ENCODE measurements at regions not wholly inside any gene's neighbourhood (a gene's known extent, or its start where the extent isn't known, plus 50 kb on each side); places are given as distances from the start of the nearest gene placed in this dataset.
"Not testable (repeated sequence)": the region's sequence is repeated elsewhere in the genome, so short reads cannot be mapped to it uniquely, and the experiment has no call there.

- Histone ChIP-seq H3F3A (ENCODE audit: low read depth) (no peaks in the 10 kb centered on the region), H3K4me2 (ENCODE audit: low read depth, low read length, poor library complexity, severe bottlenecking) (no peak overlapping the region), H3K9me3 (ENCODE audit: insufficient read depth, low read depth, low read length) (no peaks in the 10 kb centered on the region), H4K20me1 (ENCODE audit: insufficient read depth, low read length, poor library complexity, severe bottlenecking) (no peaks in the 10 kb centered on the region), H3K79me2 (ENCODE audit: insufficient read depth, low read length) (no peaks in the 10 kb centered on the region), H3K9ac (ENCODE audit: low read depth, low read length, poor library complexity, severe bottlenecking) (no peak overlapping the region), H2AFZ (ENCODE audit: low read length) (no peak overlapping the region), H3K36me3 (ENCODE audit: insufficient read depth, low read length) (no peaks in the 10 kb centered on the region), H3K27me3 (ENCODE audit: insufficient read depth, low read length, poor library complexity, severe bottlenecking) (no peaks in the 10 kb centered on the region), H3K4me3 (ENCODE audit: low read length, poor library complexity, severe bottlenecking) (no peak overlapping the region), H3K4me1 (ENCODE audit: insufficient read depth, low read length, poor library complexity, severe bottlenecking) (no peaks in the 10 kb centered on the region), H3K9me2 (replicated peaks; ENCODE audit: low read depth, low read length) (no peaks in the 10 kb centered on the region)
- TF ChIP-seq EZH2phosphoT487 (IDR thresholded peaks at IDR 0.05; ENCODE audit: borderline replicate concordance) = no peak
- no peak for TF ChIP-seq CTCF (conservative IDR thresholded peaks at IDR 0.05; ENCODE audit: low read length)
Observed at GRCh38 chr16:29139261-29139802, 154.5 kb downstream of the LAT start.

- not testable (repeated sequence) for H3K9me3 ChIP-seq (ENCODE audit: insufficient read depth, low read depth, low read length); H4K20me1 ChIP-seq (ENCODE audit: insufficient read depth, low read length, poor library complexity, severe bottlenecking); H3K4me3 ChIP-seq (ENCODE audit: low read length, poor library complexity, severe bottlenecking); H3K27me3 ChIP-seq (ENCODE audit: insufficient read depth, low read length, poor library complexity, severe bottlenecking); H3K4me1 ChIP-seq (ENCODE audit: insufficient read depth, low read length, poor library complexity, severe bottlenecking); H3K9ac ChIP-seq (ENCODE audit: low read depth, low read length, poor library complexity, severe bottlenecking); H2AFZ ChIP-seq (ENCODE audit: low read length); H3K79me2 ChIP-seq (ENCODE audit: insufficient read depth, low read length); H3K4me2 ChIP-seq (ENCODE audit: low read depth, low read length, poor library complexity, severe bottlenecking); H3K9me2 ChIP-seq (replicated peaks; ENCODE audit: low read depth, low read length); H3K36me3 ChIP-seq (ENCODE audit: insufficient read depth, low read length); H3F3A ChIP-seq (ENCODE audit: low read depth)
Observed at GRCh38 chr16:29138698-29139097, 153.8 kb downstream of the LAT start.

GRCh38 chr16:29137894-29138662 lies 153.2 kb downstream of the LAT start:
- H3K9ac ChIP-seq (ENCODE audit: low read depth, low read length, poor library complexity, severe bottlenecking); H4K20me1 ChIP-seq (ENCODE audit: insufficient read depth, low read length, poor library complexity, severe bottlenecking); H3K9me3 ChIP-seq (ENCODE audit: insufficient read depth, low read depth, low read length); H3F3A ChIP-seq (ENCODE audit: low read depth); H3K4me1 ChIP-seq (ENCODE audit: insufficient read depth, low read length, poor library complexity, severe bottlenecking); H3K4me3 ChIP-seq (ENCODE audit: low read length, poor library complexity, severe bottlenecking); H2AFZ ChIP-seq (ENCODE audit: low read length); H3K27me3 ChIP-seq (ENCODE audit: insufficient read depth, low read length, poor library complexity, severe bottlenecking); H3K79me2 ChIP-seq (ENCODE audit: insufficient read depth, low read length); H3K9me2 ChIP-seq (replicated peaks; ENCODE audit: low read depth, low read length); H3K4me2 ChIP-seq (ENCODE audit: low read depth, low read length, poor library complexity, severe bottlenecking); H3K36me3 ChIP-seq (ENCODE audit: insufficient read depth, low read length): not testable (repeated sequence)

- not testable (repeated sequence) for H3F3A ChIP-seq (ENCODE audit: low read depth); H3K4me3 ChIP-seq (ENCODE audit: low read length, poor library complexity, severe bottlenecking); H3K27me3 ChIP-seq (ENCODE audit: insufficient read depth, low read length, poor library complexity, severe bottlenecking); H4K20me1 ChIP-seq (ENCODE audit: insufficient read depth, low read length, poor library complexity, severe bottlenecking); H3K9me2 ChIP-seq (replicated peaks; ENCODE audit: low read depth, low read length); H3K4me1 ChIP-seq (ENCODE audit: insufficient read depth, low read length, poor library complexity, severe bottlenecking); H3K9ac ChIP-seq (ENCODE audit: low read depth, low read length, poor library complexity, severe bottlenecking); H3K4me2 ChIP-seq (ENCODE audit: low read depth, low read length, poor library complexity, severe bottlenecking); H2AFZ ChIP-seq (ENCODE audit: low read length); H3K9me3 ChIP-seq (ENCODE audit: insufficient read depth, low read depth, low read length); H3K79me2 ChIP-seq (ENCODE audit: insufficient read depth, low read length); H3K36me3 ChIP-seq (ENCODE audit: insufficient read depth, low read length)
Observed at GRCh38 chr16:29137461-29137860, 152.6 kb downstream of the LAT start.

- H3K79me2 ChIP-seq (ENCODE audit: insufficient read depth, low read length); H3F3A ChIP-seq (ENCODE audit: low read depth); H3K4me1 ChIP-seq (ENCODE audit: insufficient read depth, low read length, poor library complexity, severe bottlenecking); H3K4me3 ChIP-seq (ENCODE audit: low read length, poor library complexity, severe bottlenecking); H3K9me2 ChIP-seq (replicated peaks; ENCODE audit: low read depth, low read length); H3K9ac ChIP-seq (ENCODE audit: low read depth, low read length, poor library complexity, severe bottlenecking); H3K27me3 ChIP-seq (ENCODE audit: insufficient read depth, low read length, poor library complexity, severe bottlenecking); H3K36me3 ChIP-seq (ENCODE audit: insufficient read depth, low read length); H3K4me2 ChIP-seq (ENCODE audit: low read depth, low read length, poor library complexity, severe bottlenecking); H2AFZ ChIP-seq (ENCODE audit: low read length); H3K9me3 ChIP-seq (ENCODE audit: insufficient read depth, low read depth, low read length); H4K20me1 ChIP-seq (ENCODE audit: insufficient read depth, low read length, poor library complexity, severe bottlenecking): not testable (repeated sequence)
Observed at GRCh38 chr16:29136916-29137315, 152.1 kb downstream of the LAT start.

GRCh38 chr16:29136046-29136696 lies 151.3 kb downstream of the LAT start:
- not testable (repeated sequence) for H3K4me1 ChIP-seq (ENCODE audit: insufficient read depth, low read length, poor library complexity, severe bottlenecking); H3K4me3 ChIP-seq (ENCODE audit: low read length, poor library complexity, severe bottlenecking); H3F3A ChIP-seq (ENCODE audit: low read depth); H3K79me2 ChIP-seq (ENCODE audit: insufficient read depth, low read length); H3K9ac ChIP-seq (ENCODE audit: low read depth, low read length, poor library complexity, severe bottlenecking); H2AFZ ChIP-seq (ENCODE audit: low read length); H3K9me3 ChIP-seq (ENCODE audit: insufficient read depth, low read depth, low read length); H3K27me3 ChIP-seq (ENCODE audit: insufficient read depth, low read length, poor library complexity, severe bottlenecking); H3K9me2 ChIP-seq (replicated peaks; ENCODE audit: low read depth, low read length); H4K20me1 ChIP-seq (ENCODE audit: insufficient read depth, low read length, poor library complexity, severe bottlenecking); H3K4me2 ChIP-seq (ENCODE audit: low read depth, low read length, poor library complexity, severe bottlenecking); H3K36me3 ChIP-seq (ENCODE audit: insufficient read depth, low read length)

All from Loucy (cell line).